Skin epidermis (tissue), 12 donors: ENCODE measurements at regions not wholly inside any gene's neighbourhood (a gene's known extent, or its start where the extent isn't known, plus 50 kb on each side); places are given as distances from the start of the nearest gene placed in this dataset.
"Not testable (repeated sequence)": the region's sequence is repeated elsewhere in the genome, so short reads cannot be mapped to it uniquely, and the experiment has no call there.

Source experiments
- H3K27ac ChIP-seq, 21 experiments: fragments of 200-600 bp; sonication (generic) in 11 of 21; one replicate each; pipeline ENCODE4 v1.5.0; 2020; ENCODE audit warnings: mild to moderate bottlenecking in 3 of 21, inconsistent platforms in 2 of 21, moderate library complexity in 2 of 21
- H3K4me3 ChIP-seq, 7 experiments: fragments of 200-600 bp; sonication (generic) in 2 of 7; one replicate each; pipeline ENCODE4 v1.5.0; 2020; ENCODE audit warnings: inconsistent platforms in 2 of 7, mild to moderate bottlenecking in 2 of 7, moderate library complexity in 1 of 7

DNA sequence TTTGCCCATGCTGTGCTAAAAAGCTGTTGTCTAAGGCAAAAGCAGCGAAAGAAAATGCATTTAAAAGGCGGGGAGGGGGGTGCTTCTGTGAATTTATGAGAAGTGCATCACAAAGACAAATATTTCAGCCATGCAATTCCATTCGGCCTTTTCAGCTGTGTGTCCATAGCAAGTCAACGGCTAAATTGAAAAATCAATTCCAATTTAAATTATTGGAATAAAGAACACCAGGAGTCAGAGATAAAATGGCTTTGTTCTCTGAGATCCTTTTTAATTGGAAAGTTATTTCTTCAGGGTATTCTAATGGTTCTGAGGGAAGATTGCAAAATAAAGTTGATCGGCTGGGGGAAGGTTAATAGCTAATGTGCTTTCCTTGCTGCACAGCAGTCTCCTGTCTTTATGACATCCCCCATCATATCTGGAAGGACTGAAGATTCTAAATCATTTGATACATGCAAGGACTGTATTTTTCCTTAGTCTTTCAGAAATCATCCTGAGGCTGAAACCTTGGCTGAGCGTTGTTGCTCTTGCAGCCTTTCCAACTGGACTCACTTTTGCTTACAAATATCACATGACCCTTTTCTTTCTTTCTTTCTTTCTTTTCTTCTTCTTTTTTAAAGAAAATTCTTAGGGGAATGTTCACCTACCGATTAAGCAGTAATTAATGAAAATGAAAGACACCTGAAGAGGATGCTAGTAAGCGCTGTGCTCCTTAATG lies 647.1 kb downstream of the DACH1 start:
- no peak overlapping the region for H3K27ac ChIP-seq
- H3K4me3 ChIP-seq, result no peak overlapping the region

DNA sequence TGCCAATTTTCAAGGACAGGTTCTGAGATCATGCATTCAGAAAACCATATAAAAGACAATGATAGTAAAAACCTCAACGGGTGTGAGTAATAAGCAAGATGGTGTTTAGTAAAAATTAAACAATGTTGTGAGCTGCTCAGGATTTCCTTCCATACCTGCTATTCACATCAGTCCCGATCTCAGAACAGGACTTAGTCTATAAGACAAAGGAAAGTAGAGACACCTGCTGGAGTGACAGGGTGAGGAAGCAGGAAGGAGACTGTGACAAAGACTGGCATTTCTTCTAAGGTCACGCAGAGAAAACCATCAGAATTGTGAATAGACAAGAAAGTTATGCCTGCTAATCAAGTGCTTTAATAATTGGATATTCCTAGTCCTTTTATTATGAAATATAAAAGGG lies 648.0 kb downstream of the DACH1 start:
- H3K27ac ChIP-seq, result no peak overlapping the region
- no peak overlapping the region for H3K4me3 ChIP-seq

DNA sequence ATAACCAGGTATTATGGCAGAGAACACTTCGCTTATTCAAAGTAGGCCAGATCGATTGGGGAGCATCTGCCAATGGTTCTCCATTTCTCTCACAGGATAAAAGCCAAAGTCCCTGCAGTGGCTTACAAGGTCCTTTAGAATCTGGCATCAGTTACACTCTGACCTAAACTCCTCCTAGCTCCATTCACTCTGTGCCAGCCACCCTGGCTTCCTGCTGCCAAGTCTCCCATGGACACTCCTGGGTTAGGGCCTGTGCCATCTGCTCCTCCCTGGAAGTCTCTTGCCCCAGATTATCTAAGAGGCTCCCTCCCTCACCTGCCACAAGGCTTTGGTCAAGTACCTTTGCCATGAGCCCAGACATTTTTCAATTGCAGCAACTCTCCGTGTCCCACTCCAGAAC lies 649.2 kb downstream of the DACH1 start:
- H3K4me3 ChIP-seq, result no peak overlapping the region
- no peak overlapping the region for H3K27ac ChIP-seq

DNA sequence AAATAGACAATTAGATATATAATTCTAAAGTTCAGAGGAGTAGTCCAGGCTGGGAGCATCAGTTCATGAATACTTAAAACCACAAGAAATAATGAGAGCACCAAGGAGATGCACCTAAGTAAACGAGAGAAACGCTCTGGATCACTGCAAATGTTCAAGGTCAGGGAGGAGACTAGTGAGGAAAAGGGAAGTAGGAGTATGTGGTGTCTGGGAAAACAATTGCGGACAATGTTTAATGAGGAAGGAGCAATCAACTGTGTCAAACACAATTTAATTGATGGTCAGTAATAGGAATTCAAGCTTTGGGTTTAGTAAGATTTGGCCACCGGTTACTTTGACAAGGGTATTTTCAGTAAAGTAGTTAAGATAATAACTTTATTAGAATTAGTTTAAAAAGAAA lies 652.2 kb downstream of the DACH1 start:
- Histone ChIP-seq H3K4me3 (no peak overlapping the region), H3K27ac (no peak overlapping the region)

DNA sequence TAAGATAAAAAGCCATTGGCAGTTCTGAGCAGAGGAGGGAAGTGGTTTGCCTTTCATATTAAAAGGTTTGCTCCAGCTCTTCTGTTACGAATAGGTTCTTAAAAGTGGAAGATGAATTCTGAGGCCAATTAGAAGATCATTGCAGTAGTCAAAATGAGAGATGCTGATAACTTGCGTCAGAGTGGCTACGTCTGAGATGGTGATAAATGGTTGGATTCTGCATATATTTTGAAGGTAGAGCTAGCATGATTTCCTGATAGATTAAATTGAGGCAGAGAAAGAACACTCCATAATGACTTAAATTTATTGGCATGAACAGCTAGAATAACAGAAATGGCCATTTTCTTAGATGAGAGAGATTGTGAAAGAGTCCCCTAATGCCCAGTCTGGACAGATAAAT lies 652.6 kb downstream of the DACH1 start:
- Histone ChIP-seq H3K27ac (no peak overlapping the region), H3K4me3 (no peak overlapping the region)

DNA sequence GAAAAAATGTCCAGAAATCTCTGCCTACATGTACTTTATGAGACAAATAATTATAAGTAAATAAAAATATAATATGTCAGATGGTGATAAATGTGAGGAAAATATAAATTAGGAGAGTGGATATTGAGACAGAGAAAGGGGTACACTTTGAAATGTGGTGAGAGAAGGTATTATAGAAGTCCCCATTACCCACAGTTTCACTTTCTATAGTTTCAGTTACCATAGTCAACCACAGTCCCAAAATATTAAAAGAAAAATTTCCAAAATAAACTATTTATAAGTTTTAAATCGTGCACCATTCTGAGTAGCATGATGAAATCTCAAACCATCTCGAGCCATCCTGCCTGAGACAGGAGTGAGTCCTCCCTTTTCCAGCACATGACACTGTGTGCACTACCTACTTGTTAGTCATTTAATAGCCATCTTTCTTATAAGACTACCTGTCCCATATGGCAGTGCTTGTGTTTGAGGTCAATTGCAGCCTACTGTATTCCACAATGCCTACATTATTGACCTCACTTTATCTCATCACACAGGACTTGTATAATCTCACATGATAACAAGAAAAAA lies 653.7 kb downstream of the DACH1 start:
- no peak overlapping the region for H3K4me3 ChIP-seq
- H3K27ac ChIP-seq, result no peak overlapping the region

DNA sequence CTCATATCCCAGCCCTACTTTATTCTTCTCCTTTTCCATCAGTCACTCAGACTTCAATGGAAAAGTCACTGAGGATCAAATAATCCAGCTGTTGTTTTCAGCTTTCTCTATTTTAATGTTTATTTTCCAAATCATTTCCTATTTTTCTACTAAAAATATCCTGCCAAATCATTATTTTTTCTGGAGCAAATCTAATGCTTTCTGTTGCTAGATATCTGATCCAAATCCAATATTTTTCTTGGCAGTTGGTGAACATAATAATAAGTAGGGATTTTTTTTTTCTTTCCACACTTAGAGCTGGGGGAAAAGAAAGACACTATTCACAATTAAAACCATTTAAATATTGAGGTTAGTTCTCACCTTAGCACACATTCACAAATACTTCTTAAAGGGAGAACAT lies 656.1 kb downstream of the DACH1 start:
- Histone ChIP-seq H3K4me3 (no peak overlapping the region), H3K27ac (no peak overlapping the region)

DNA sequence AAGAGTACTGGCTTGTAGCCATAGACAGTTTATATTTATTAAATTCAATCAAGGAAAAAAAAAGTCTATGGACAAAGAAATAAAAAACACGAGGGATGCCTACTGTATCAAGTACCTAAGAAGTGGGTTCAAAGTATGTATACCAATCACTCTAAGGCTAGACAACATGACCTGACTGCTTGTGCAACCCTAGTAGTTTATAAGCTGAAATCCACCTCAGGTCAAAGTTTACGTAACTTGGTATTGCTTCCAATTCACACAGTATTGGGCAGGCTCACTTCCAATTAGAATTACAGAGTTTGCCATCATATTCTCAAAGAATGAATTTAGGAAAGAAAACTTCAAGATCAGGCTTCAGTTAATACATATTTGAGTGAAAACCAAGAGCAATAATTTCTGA lies 657.8 kb downstream of the DACH1 start:
- H3K27ac ChIP-seq, result no peak overlapping the region
- no peak overlapping the region for H3K4me3 ChIP-seq

DNA sequence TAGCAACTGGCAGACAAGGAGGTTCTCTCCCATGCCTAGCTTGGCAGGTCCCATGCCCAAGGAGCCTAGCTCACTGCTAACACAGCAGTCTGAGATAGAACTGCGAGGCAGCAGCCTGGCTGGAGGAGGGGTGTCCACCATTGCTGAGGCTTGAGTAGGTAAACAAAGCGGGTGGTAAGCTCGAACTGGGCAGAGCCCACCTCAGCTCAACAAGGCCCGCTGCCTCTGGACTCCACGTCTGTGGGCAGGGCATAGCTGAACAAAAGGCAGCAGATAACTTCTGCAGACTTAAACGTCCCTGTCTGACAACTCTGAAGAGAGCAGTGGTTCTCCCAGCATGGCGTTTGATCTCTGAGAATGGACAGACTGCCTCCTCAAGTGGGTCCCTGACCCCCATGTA lies 682.4 kb downstream of the DACH1 start:
- H3K4me3 ChIP-seq, H3K27ac ChIP-seq: not testable (repeated sequence)

DNA sequence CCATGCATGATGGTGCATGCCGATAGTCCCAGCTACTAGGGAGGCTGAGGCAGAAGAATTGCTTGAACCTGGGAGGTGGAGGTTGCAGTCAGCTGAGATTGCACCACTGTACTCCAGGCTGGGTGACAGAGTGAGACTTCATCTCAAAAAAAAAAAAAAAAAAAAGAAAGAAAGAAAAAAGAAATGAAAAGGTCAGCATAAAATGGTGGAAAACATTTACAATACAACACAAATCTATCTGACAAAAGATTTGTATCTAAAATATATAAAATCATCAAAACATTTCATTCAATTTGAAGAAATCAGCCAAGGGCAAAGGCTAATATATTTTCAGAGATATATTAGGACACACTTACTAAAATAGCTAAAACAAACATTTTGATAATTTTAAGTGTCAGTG lies 683.7 kb downstream of the DACH1 start:
- not testable (repeated sequence) for H3K4me3 ChIP-seq

DNA sequence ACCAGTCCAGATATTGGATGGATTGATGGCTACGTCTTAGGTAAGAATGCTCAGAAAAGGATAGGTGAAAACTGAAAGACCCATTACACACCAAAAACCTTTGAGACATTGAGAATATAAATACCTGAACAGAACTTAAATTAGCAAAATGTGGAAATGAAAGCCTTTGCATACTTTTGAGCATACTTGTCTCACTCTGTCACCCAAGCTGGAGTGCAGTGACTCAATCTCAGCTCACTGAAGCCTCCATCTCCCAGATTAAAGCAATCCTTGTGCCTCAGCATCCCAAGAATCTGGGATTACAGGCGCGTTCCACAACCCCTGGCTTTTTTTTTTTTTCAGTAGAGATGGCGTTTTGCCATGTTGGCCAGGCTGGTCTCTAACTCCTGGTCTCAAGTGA lies 695.3 kb downstream of the DACH1 start:
- Histone ChIP-seq H3K27ac (no peak overlapping the region), H3K4me3 (no peak overlapping the region)

More for the DNA sequence above, 683.7 kb downstream of the DACH1 start:
- not testable (repeated sequence) for H3K27ac ChIP-seq

DNA sequence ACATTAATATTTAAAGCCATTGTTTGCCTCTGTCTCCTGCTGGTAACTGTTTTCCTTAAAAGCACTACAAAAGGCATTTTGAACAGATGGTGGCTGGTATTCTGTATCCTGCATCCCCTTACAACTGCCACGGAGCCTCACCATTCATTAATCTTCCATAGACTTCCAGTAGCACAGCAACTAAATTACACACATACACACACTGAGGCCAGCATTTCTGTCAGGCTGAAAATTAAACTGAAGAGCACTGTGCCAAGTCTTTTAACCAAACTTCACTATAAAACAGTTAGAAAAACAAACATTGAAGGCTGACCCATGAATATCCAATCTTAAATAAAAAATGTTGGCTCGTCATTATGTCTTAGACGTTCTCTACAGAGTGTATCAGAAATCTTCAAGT lies 697.8 kb downstream of the DACH1 start:
- H3K27ac ChIP-seq, result no peak overlapping the region

DNA sequence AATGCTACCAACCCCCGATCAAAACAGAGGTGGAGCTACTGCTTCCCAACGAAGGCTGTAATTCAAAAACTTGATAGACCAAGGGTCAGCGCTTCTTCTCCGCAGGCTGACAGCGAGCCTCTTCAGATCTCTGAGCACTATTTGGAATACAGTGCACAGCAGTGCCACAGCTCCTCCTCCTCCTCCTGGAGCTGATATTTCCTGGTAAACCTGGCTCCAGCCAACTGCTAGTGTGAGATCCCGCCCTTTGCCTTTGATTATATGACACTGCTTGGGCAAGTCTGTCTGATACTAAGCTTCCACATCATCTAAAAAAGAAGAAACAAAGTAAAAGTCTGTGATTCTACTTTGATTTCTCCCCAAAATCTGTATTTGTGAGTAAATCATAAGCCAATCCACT lies 710.5 kb downstream of the DACH1 start:
- H3K4me3 ChIP-seq, result no peak overlapping the region

More for the DNA sequence above, 697.8 kb downstream of the DACH1 start:
- no peak overlapping the region for H3K4me3 ChIP-seq

DNA sequence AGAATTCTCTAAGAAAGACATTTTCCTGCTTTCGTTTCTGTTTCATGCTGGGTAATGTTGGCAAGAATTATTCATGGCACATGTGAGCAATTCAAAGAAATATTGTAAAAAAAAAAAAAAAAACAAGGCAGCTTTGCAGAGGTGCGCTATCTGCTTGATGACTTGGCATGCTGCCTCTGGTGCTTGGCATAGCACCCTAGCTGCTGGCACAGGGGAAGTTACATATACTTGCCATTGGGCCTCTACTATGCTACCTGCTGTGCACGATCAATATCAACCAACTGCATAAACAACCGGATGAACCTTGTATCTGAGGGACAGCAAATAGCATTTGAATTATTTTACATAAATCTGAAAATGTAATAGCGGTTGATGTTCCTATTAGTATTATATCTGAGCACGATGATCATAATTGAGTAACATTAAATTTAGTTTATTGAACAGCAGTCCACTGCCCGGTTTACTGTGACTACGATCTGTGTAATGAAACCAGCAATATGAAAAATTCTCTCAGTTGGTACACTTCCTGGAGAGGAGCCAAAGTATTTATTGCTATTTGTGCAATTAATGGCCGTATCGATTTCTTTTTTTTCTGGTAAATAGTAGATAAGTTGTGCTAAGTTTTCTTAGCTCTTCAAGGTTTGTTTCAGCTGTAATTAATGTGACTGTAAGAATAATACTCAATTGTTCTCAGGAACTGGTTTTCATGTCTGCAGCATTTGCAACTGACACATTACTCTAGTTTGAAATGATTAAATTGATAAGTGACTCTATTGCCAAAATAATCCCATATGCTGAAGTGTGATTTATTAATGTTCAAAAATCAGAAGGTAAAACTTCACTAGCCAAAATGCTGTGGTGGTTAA lies 717.3 kb downstream of the DACH1 start:
- H3K27ac ChIP-seq, result no peak overlapping the region
- H3K4me3 ChIP-seq, result no peak overlapping the region

More for the DNA sequence above, 710.5 kb downstream of the DACH1 start:
- no peak overlapping the region for H3K27ac ChIP-seq

DNA sequence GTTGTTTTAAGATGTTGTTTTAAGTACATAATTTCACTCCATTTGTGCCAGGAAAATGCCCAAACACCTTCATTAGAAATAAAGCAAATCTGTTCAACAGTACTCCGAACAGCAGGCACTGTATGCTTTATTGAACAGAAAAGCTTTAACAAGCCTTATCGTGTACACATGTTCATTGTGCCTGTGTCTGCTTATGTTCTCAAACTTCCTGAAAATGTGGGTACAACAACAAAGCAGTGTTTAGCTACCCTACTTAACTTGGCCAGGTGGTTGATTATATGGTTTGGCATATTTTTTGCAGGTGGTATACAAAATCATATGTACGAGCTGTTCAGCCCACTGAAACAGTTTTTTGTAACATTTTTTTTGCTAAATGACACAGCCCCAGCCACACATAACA lies 718.0 kb downstream of the DACH1 start:
- Histone ChIP-seq H3K27ac (no peak overlapping the region), H3K4me3 (no peak overlapping the region)

DNA sequence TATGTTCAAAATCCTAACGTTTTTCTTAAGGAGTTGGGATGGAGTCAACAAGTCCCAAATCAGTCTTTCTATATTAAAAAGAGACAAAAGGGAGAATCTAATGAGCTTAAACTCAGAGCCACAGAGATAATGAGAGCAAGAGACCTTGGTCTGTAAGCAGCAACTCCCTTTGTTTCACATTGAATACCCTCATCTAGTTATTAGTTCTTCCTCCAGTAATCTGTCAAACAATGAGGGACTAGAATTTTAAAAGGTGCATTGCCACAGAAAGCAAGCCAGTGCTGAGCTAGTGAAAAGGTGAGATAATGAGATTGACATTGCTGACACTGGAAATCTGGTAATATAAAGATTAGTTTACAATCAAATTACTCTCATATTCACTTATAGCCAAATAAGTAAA lies 718.6 kb downstream of the DACH1 start:
- no peak overlapping the region for H3K4me3 ChIP-seq
- no peak overlapping the region for H3K27ac ChIP-seq

DNA sequence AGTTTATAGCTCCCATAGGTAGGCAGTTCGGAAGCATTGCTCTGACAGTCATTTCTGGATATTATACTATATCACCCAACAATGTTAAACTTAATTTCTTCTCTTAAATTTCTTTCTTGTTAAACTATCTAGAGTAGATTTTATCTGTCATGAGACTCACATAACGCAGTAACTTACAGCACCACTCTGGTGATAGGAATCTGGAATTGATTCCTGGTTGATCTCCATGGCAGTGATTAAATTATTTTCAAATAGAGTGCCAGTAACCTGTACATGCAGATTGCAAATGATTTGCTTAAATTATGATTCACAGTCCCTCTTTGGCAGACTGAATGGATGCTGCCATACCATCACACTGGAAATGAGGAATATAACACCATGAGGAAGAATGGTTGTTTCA lies 722.1 kb downstream of the DACH1 start:
- no peak overlapping the region for H3K27ac ChIP-seq

DNA sequence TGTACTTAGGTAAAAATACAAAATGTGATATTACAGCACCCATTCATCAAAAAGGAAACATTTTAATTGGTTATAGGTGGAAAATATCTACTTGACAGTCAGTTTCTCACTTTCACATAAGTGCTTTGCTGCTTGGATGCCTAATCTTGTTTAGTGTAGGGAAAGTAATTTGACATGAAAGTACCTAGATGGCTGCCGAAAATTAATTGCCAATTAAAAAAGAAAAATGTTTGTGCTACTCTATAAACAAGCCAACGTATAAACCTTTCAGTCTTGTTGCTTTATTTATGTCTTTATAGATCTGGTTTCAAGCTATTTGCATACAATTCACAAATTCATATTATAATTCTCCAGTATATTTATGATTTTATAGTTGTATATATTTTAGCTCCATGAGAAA lies 729.9 kb downstream of the DACH1 start:
- H3K4me3 ChIP-seq, result no peak overlapping the region
- no peak overlapping the region for H3K27ac ChIP-seq

More for the DNA sequence above, 722.1 kb downstream of the DACH1 start:
- H3K4me3 ChIP-seq, result no peak overlapping the region

DNA sequence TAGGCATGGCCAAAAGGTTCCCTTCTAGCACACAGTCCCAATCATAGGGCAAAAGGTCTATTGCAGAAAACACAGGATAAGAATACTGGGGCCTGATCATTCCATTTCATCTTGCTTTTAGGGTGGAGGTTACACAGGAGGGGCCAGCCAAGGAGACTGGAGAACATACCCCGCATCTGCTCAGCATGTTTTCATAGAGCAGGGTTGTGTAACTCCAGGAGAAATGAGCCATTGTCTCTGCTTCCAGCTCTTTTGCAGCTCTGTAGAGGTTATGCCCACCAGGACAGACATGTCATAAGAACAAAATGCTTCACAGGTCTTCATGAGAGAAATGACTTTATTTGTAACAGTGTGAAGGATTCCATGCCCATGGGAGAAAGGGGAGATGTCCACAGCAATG lies 742.8 kb downstream of the DACH1 start:
- Histone ChIP-seq H3K27ac (no peak overlapping the region), H3K4me3 (no peak overlapping the region)

DNA sequence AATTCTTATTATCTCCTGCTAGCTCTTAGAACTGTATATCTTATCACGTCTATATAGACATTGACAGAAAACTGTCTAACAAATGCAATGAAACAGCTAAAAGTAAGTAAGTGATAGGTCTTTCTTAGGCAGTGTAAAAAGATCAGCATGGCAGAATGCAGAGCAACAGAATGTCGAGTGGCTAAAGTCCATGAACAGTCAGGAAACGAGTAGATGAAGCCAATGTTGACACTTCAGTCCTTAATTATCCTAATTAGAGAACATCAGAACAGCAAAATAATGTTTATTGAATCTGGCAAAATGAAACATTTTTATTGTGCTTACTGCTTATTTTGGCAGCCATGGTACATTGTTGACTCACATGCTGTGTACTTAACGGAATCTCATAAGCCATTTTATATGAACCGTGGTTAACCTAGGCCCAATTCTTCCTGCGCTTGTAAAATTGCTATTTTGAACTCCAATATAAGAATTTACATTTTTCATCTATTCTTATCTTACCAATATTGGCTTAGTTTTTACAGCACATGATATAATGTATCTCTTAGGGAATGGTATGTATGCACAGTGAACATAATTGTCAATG lies 748.1 kb downstream of the DACH1 start:
- Histone ChIP-seq H3K27ac (no peak overlapping the region), H3K4me3 (no peak overlapping the region)

DNA sequence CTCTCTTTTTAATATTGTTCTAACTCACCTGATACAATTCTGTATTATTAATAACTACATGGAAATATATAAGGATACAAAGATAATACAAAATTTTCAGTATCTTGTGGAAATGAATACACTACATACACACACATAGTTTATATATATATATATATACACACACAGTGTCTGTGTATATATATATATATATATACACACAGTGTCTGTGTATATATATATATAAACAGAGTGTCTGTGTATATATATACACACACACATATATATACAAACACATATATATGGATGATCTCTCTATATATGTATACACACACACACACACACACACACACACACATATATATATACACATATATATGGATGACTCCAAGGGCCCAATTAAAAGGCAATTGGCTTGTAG lies 749.1 kb downstream of the DACH1 start:
- Histone ChIP-seq H3K27ac (no peak overlapping the region), H3K4me3 (no peak overlapping the region)
